KBM-7 (cell line): ENCODE measurements at regions not wholly inside any gene's neighbourhood (a gene's known extent, or its start where the extent isn't known, plus 50 kb on each side); places are given as distances from the start of the nearest gene placed in this dataset.

Experiments
- DNase-seq: peaks from one replicate; pipeline ENCODE4 v3.0.0-alpha.2; 2015
- in situ Hi-C: fragments of 300-500 bp; cut with MboI; formaldehyde crosslinking; loops from 2 replicates; pipeline ENCODE4 v1.14.3; 2020; ENCODE audit warnings: low sequenced_read_pairs, low pct_unique_long_range_greater_than_20kb, mixed read lengths

- no peak for DNase-seq
- in situ Hi-C loops: no loop called here
Observed at GRCh38 chr15:46622851-46623250, 988.0 kb downstream of the SQOR start.

GRCh38 chr15:46636206-46636605 is 1001.4 kb downstream of the SQOR start:
- DNase-seq: no peak
- in situ Hi-C loops: no loop called here

GRCh38 chr15:46644501-46645481 is 1010.0 kb downstream of the SQOR start:
- in situ Hi-C loops: no loop called here

GRCh38 chr15:46646490-46646889 is 1011.7 kb downstream of the SQOR start:
- in situ Hi-C loops: no loop called here
- no peak for DNase-seq

More at GRCh38 chr15:46644501-46645481, 1010.0 kb downstream of the SQOR start:
- DNase-seq: no peak

- in situ Hi-C loops: no loop called here
- no peak for DNase-seq
Observed at GRCh38 chr15:46647046-46647445, 1012.2 kb downstream of the SQOR start.

DNA sequence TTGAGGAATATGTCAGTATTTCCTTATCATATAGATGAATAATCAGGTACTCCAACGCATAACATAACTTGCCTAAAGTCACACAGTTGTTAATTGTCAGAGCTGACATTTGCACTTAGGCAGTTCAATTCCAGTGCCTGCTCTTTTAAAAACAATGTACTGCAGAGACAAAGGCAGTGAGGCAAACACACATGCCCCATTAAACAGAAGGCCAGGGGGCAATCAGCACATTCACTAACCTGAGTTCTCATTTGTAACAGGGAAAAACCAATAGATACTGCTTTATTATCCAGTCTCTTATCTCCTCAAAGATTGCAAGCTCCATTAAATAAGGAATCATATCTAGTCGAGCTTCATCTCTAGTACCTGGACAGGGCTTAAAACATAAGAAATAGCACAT is 1017.4 kb downstream of the SQOR start:
- in situ Hi-C loops: no loop called here
- no peak for DNase-seq

- in situ Hi-C loops: no loop called here
- DNase-seq: no peak
Observed at GRCh38 chr15:46654993-46655392, 1020.2 kb downstream of the SQOR start.

GRCh38 chr15:46660096-46660842 is 1025.4 kb downstream of the SQOR start:
- in situ Hi-C loops: no loop called here
- DNase-seq: no peak

GRCh38 chr15:46670258-46670657 is 1035.4 kb downstream of the SQOR start:
- no peak for DNase-seq
- in situ Hi-C loops: no loop called here

DNA sequence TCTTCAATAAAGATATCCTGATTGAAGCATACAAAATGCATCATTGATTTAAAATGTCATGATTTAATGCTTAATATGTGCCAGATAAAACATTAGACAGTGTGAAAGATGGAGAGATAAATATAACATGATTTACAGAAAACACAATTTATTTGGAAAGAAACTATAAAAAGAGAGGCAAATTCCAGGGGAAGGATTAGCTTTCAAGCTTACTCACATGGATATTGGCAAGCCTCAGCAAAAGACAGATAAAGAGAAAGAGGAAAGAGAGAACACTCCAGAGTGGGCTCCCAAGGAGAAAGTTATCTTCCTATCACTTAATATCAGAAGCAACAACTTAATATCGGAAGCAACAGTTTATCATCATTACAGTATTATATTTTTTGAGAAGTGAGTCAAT is 1036.5 kb downstream of the SQOR start:
- DNase-seq: no peak
- in situ Hi-C loops: no loop called here

GRCh38 chr15:46672041-46672440 is 1037.2 kb downstream of the SQOR start:
- in situ Hi-C loops: no loop called here
- no peak for DNase-seq

DNA sequence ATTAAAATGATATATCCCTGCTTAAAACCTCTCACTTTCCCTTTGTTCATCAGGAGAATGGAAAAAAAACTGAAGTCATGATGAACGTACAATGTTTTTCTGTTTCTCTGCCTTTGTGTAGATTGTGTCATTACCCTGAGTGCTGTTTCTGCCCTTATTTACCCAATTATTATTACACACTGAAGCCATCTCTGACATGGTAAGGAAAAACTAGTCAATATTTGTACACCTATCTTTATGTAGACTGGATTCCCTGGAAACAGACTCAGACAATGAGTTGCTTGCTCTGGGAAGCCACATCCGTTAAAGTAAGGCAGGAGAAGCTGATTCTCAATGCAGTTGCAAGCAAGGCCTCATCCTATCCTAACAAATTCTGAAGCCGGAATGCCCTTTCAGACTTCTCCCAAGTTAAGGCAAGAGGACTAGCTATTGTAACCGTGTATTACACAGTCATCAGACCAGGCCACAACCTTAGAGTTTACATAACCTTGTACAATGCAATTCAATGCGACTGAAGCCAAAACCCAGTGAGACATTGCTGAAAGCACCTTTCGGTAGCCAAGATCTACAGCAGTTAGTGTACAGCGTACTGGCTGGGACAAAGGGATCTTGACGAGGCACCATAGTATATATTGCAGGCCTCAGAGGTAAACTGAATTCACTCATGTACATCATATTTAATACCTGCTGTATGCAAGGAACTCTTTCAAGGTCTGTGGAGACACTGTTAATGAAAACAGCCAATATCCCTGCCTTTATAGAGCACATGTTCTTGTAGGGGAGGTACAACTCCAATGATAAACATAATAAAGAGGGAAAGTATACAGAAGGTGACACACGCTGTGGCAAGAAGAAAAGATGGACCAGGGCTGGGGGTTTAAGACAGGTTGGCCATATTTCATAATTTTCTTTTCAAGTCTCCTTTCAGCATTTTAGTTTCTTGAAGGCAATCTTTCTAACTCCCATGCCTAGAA is 1040.8 kb upstream of the SEMA6D start:
- in situ Hi-C loops: no loop called here
- no peak for DNase-seq

DNA sequence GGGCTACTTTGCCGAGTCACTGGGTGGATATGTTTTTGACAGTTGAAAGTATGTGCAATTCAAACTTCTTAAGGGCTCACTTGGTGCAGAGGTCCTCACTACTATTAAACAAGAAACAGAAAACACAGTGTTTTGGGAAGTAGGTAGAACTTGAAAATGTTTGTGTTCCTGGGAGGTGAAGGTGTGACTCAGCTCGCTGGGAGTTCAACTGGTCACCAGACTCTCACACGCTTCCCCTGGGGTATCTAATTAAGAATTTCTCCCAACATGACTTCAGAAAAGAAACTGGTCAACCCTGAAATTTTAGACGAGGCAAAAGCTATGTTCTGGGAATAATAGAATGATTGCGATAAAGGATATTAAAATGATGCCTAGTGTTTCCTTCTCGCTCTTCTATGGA is 1039.8 kb upstream of the SEMA6D start:
- in situ Hi-C loops: no loop called here

DNA sequence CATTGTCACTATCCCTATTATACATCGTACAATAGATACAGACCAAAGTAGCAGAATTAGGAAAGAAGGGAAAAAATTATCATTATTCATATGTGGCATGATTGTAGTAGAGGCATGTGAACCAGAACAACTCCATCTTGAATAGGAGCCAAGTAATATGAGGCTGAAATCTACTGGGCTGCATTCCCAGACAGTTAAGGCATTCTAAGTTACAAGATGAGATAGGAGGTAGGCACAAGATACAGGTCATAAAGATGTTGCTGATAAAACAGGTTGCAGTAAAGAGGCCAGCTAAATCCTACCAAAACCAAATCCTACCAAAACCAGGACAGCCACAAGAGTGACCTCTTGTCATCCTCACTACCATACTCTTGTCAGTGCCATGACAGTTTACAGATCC is 1035.4 kb upstream of the SEMA6D start:
- no peak for DNase-seq
- in situ Hi-C loops: no loop called here

More for the DNA sequence above, 1039.8 kb upstream of the SEMA6D start:
- DNase-seq: no peak

- in situ Hi-C loops: no loop called here
- DNase-seq: no peak
Observed at GRCh38 chr15:46682969-46683791, 1034.1 kb upstream of the SEMA6D start.

GRCh38 chr15:46685096-46685495 is 1032.2 kb upstream of the SEMA6D start:
- no peak for DNase-seq
- in situ Hi-C loops: no loop called here

GRCh38 chr15:46685681-46686080 is 1031.6 kb upstream of the SEMA6D start:
- in situ Hi-C loops: no loop called here
- DNase-seq: no peak

DNA sequence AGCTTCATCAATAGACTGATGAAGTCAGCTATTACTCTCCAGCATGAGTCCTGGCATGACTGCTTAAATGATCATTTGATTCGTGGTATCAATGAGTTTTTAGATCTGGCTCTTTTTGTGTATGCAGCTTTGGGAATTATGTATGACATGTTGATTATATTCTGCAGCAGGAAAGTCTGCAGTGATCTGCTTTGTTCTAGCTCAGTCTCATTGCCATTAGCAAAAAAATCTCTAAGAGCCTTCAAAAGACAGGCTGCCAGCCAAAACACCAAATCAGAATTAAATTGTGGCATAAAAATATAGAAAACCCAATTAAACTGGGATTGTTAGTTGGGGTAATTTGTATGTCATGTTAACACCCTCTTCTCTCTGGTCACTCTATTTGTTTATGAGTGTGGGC is 1021.0 kb upstream of the SEMA6D start:
- in situ Hi-C loops: no loop called here
- no peak for DNase-seq
